Heart right ventricle (tissue), 16 donors: ENCODE measurements at regions not wholly inside any gene's neighbourhood (a gene's known extent, or its start where the extent isn't known, plus 50 kb on each side); places are given as distances from the start of the nearest gene placed in this dataset.
"Not testable (repeated sequence)": the region's sequence is repeated elsewhere in the genome, so short reads cannot be mapped to it uniquely, and the experiment has no call there.

Source experiments
- ATAC-seq, 8 donors: fragments of 200-7000 bp; cut with Tn5 transposase; one replicate each; pipeline ENCODE4 v1.9.1; 2020; ENCODE audit warnings: mild to moderate bottlenecking in 8 of 8, moderate library complexity in 8 of 8, moderate number of reproducible peaks in 1 of 8
- DNase-seq, 2 donors: peaks; one replicate each; pipeline ENCODE4 v3.0.0-alpha.2; 2020
- H3K27ac ChIP-seq, 10 donors: fragments of 200-600 bp; sonication (generic) in 2 of 10; one replicate each; pipeline versions ENCODE4 v1.5.0 to v1.8.0; 2020 to 2022; ENCODE audit warnings: mild to moderate bottlenecking in 3 of 10
- H3K27me3 ChIP-seq, 7 donors: fragments of 200-600 bp; one replicate each; pipeline ENCODE4 v1.8.0; 2021 to 2022; ENCODE audit warnings: mild to moderate bottlenecking in 2 of 7
- H3K36me3 ChIP-seq, 9 donors: fragments of 200-600 bp; sonication (generic) in 1 of 9; one replicate each; pipeline versions ENCODE4 v1.5.0 to v1.8.0; 2020 to 2022; ENCODE audit warnings: mild to moderate bottlenecking in 2 of 9
- H3K4me1 ChIP-seq, 9 donors: fragments of 200-600 bp; sonication (generic) in 1 of 9; one replicate each; pipeline versions ENCODE4 v1.5.0 to v1.8.0; 2020 to 2022; ENCODE audit warnings: mild to moderate bottlenecking in 4 of 9
- H3K4me3 ChIP-seq, 10 donors: fragments of 200-600 bp; sonication (generic) in 2 of 10; one replicate each; pipeline versions ENCODE4 v1.5.0 to v1.8.0; 2020 to 2022; ENCODE audit warnings: mild to moderate bottlenecking in 7 of 10, moderate library complexity in 2 of 10
- H3K9me3 ChIP-seq, 11 donors: fragments of 200-600 bp in 10 of 11; sonication (generic) in 2 of 11; one replicate each; pipeline versions ENCODE4 v1.5.0 to v1.8.0; 2013 to 2022; ENCODE audit warnings: mild to moderate bottlenecking in 2 of 11, control low read depth in 1 of 11, moderate library complexity in 1 of 11
- WGBS, 2 donors: extraction: QIAGEN DNeasy Blood & Tissue Kit; methylation state at CpG; one replicate each; pipeline ENCODE4 v1.1.7; 2013; ENCODE audit warnings: inconsistent platforms in 1 of 2; 5-methylcytosine and 5-hydroxymethylcytosine counted together
- intact Hi-C, 10 donors: fragments of 100-400 bp; cut with DNase I; formaldehyde crosslinking; loops; one replicate each; pipeline versions ENCODE4 v1.11.1 to v1.14.2; 2022
- TF ChIP-seq, protein P1 (sequence below), 9 donors: fragments of 200-600 bp; sonication (generic) in 2 of 9; IDR thresholded peaks; one replicate each; pipeline versions ENCODE4 v1.5.0 to v1.8.0; 2021 to 2022; ENCODE audit warnings: antibody characterized with exemption in 9 of 9, mild to moderate bottlenecking in 5 of 9, moderate library complexity in 1 of 9
- donor health status: Arrhythmogenic right ventricular cardiomyopathy.
- donor health status: ischemic (EF 13 %, LVEDD 7.1; RV severe dilation, severe dysfunction).
- donor health status: healthy with polysubstance abuse.
- donor health status: DM: no; HTN: yes; CAD: no.
- donor health status: DM: no; HTN: no; CAD: no.
- donor health status: ischemic (EF 25% LVEDD 6.9; RV normal size, moderate dysfunction).
- donor health status: ischemic (EF 25% LVEDD 5.7; RV mildly dilated, moderate dysfunction).
- donor health status: healthy.
- donor health status: DM: yes; HTN: yes; CAD: no.
- donor health status: Ischemic cardiomyopathy.
- donor health status: ischemic (EF 35%, LVEDD 5.7; RV mildly dilated, moderate dysfunction).
- donor health status: nonischemic (EF 11% LVEDD 7.7; RV severe dilation, severe dysfunction).
- donor health status: DM: yes; HTN: yes; CAD: no.
- donor health status: PGD.
- donor health status: ischemic (EF 29% LVEDD 5.4; RV normal size, mild dysfunction).
- donor health status: nonischemic (EF 23%, LVEDD 6.1; RV moderate dilation, normal function).

DNA sequence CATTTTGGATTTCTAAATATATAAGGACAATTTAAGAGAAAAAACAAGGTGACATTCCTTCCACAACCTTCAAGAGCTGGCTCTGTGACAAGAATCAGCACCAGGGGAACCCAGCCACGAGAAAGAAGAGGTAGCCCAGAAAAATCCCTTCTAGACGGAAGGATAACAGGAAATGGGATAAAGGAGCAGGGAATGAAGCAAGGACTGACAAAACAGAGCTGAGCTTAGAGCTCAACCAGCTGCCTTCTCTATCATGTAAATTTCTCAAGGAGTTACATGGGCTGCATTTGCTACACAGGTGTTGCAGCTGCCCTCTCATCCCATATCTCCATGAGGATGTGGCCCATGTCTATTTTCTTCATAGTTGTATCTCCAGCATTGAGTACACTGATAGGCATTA lies 154.2 kb upstream of the PRDX4 start:
- Histone ChIP-seq H3K27ac (no peak overlapping the region), H3K4me3 (no peak overlapping the region), H3K36me3 (no peaks in the 10 kb centered on the region), H3K27me3 (peaks cover 0 to 6% (median 0%) of the 10 kb centered on the region in 7 donors), H3K9me3 (peaks cover 0 to 4% (median 0%) of the 10 kb centered on the region in 11 donors), H3K4me1 (no peaks in the 10 kb centered on the region)
- TF ChIP-seq, protein P1, sequence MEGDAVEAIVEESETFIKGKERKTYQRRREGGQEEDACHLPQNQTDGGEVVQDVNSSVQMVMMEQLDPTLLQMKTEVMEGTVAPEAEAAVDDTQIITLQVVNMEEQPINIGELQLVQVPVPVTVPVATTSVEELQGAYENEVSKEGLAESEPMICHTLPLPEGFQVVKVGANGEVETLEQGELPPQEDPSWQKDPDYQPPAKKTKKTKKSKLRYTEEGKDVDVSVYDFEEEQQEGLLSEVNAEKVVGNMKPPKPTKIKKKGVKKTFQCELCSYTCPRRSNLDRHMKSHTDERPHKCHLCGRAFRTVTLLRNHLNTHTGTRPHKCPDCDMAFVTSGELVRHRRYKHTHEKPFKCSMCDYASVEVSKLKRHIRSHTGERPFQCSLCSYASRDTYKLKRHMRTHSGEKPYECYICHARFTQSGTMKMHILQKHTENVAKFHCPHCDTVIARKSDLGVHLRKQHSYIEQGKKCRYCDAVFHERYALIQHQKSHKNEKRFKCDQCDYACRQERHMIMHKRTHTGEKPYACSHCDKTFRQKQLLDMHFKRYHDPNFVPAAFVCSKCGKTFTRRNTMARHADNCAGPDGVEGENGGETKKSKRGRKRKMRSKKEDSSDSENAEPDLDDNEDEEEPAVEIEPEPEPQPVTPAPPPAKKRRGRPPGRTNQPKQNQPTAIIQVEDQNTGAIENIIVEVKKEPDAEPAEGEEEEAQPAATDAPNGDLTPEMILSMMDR (IDR thresholded peaks at IDR 0.05): no peak
- ATAC-seq: no peak
- no peak for DNase-seq
- WGBS, 2 donors: 38 to 48% methylated on average over 2 of the region's 2 CpGs
- intact Hi-C loops: no loop called here

DNA sequence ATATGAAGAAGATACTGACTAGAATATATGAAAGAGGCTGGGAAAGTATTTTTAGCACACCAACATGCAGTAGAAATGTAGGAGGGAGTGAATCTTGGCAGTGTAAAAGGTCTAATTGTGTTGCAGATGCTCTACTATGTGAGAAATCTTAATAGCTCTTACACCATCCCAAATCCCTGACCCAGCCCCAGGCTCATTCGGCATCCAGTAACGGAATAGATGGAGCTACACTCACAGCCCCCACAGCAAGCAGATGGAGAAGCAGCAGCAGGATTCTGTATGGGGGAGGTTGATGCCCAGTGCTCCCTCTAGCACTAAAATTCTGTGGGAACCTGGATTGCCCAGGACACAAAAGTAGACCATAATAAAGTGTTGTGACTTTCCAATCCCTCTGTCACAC lies 153.2 kb upstream of the PRDX4 start:
- Histone ChIP-seq H3K4me1 (no peaks in the 10 kb centered on the region), H3K4me3 (no peak overlapping the region), H3K27ac (no peak overlapping the region), H3K36me3 (no peaks in the 10 kb centered on the region), H3K9me3 (peaks cover 0 to 3% (median 0%) of the 10 kb centered on the region in 11 donors), H3K27me3 (peaks cover 0 to 6% (median 0%) of the 10 kb centered on the region in 7 donors)
- no peak for ATAC-seq
- TF ChIP-seq, protein P1 (IDR thresholded peaks at IDR 0.05): no peak
- intact Hi-C loops: no loop called here
- 68 to 73% methylated on average over 2 of the region's 2 CpGs for WGBS, 2 donors
- DNase-seq: no peak

DNA sequence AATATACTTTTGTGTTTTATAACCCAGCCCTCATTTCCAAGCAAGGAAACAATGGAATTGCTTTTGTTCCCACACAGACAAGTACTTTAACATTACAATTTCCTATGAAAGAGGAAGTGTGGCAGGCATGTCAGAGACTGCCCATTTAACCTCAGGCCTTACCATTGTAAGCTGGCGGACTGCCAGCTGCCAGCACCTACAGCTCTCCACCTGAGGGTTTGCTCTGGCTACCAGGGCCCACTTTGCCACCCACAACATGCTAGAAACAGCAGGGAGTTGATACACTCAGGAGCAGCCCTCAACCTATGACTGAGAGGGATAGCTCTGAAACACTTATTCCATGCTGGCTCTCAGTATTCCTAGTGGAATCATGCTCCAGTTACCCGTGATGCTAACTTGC lies 152.3 kb upstream of the PRDX4 start:
- Histone ChIP-seq H3K9me3 (no peaks in the 10 kb centered on the region), H3K27ac (no peak overlapping the region), H3K27me3 (peaks cover 0 to 1% (median 0%) of the 10 kb centered on the region in 7 donors), H3K4me3 (no peak overlapping the region), H3K36me3 (no peaks in the 10 kb centered on the region), H3K4me1 (no peaks in the 10 kb centered on the region)
- WGBS, 2 donors: 57 to 61% methylated on average over 2 of the region's 2 CpGs
- ATAC-seq (no peak), DNase-seq (no peak)
- intact Hi-C loops: no loop called here
- TF ChIP-seq, protein P1 (IDR thresholded peaks at IDR 0.05): no peak

DNA sequence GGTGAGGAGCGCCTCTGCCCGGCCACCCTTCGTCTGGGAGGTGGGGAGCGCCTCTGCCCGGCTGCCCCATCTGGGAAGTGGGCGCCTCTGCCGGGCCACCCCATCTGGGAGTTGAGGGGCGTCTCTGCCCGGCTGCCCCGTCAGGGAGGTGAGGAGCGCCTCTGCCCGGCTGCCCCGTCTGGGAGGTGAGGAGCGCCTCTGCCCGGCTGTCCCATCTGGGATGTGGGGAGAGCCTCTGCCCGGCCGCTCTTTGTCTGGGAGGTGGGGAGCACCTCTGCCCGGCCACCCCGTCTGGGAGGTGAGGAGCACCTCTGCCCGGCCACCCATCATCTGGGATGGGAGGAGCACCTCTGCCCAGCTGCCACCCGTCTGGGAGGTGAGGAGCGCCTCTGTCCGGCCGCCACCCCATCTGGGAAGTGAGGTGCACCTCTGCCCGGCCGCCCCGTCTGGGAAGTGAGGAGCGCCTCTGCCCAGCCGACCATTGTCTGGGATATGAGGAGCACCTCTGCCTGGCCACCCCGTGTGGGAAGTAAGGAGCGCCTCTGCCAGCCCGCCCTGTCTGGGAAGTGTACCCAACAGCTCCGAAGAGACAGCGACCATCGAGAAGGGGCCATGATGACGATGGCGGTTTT lies 144.2 kb upstream of the PRDX4 start:
- 93 to 98% methylated on average over 26 to 34 of the region's 37 CpGs for WGBS, 2 donors
- H3K4me3 ChIP-seq, ATAC-seq, intact Hi-C loops, H3K27me3 ChIP-seq, H3K4me1 ChIP-seq, DNase-seq, H3K36me3 ChIP-seq, H3K27ac ChIP-seq: not testable (repeated sequence)
- H3K9me3 ChIP-seq: peaks cover 0 to 12% (median 0%) of the 10 kb centered on the region in 11 donors

DNA sequence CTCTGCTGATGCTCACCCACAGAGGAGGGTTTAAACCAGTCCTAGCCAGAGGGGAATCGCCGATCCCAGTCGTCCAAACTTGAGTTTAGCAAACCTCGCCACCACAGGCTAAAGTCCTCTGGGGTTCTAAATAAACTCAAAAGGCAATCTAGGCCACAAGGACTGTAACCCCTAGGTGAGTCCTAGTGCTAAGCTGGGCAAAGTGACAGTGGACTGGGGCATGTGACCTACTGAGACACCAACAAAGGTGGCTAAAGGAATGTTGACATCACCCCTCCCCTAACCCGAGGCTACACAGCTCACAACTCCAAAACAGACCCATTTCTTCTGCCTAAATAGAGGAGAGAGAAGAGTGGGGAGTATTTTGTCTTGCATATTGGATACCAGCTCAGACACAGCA lies 142.8 kb upstream of the PRDX4 start:
- H3K9me3 ChIP-seq: peaks cover 0 to 12% (median 0%) of the 10 kb centered on the region in 11 donors
- H3K4me3 ChIP-seq: no peak overlapping the region
- 76 to 90% methylated on average over 5 of the region's 5 CpGs for WGBS, 2 donors
- H3K27ac ChIP-seq: no peak overlapping the region
- TF ChIP-seq, protein P1 (IDR thresholded peaks at IDR 0.05): no peak
- no peaks in the 10 kb centered on the region for H3K36me3 ChIP-seq
- DNase-seq (no peak), ATAC-seq (no peak)
- peaks cover 0 to 10% (median 0%) of the 10 kb centered on the region in 7 donors for H3K27me3 ChIP-seq
- intact Hi-C loops: no loop called here
- no peaks in the 10 kb centered on the region for H3K4me1 ChIP-seq
